ENCODE measurements at regions not wholly inside any gene's neighbourhood (a gene's known extent, or its start where the extent isn't known, plus 50 kb on each side); places are given as distances from the start of the nearest gene placed in this dataset.

GRCh38 chr15:47293466-47294162 lies 423.7 kb upstream of the SEMA6D start:
- H3K4me3 ChIP-seq (ENCODE audit: low read depth, poor library complexity, severe bottlenecking), result no peak overlapping the region
- intact Hi-C loops (cut with DNase I; ENCODE audit: low total_unique reads), result no loop called here
- DNase-seq (ENCODE audit: low spot score in 2 of 2), result peak; percentile 74 to 91
- WGBS, 2 donors, result 26 to 27% methylated on average over 6 of the region's 6 CpGs
- TF ChIP-seq POLR2A (IDR thresholded peaks at IDR 0.05), result no peak
- TF ChIP-seq CTCF (IDR thresholded peaks at IDR 0.05), result no peak

GRCh38 chr15:47294765-47295259 lies 422.5 kb upstream of the SEMA6D start:
- no peak for DNase-seq (ENCODE audit: low spot score in 2 of 2)
- 58 to 60% methylated on average over 3 of the region's 3 CpGs for WGBS, 2 donors
- TF ChIP-seq CTCF (IDR thresholded peaks at IDR 0.05), result no peak
- TF ChIP-seq POLR2A (IDR thresholded peaks at IDR 0.05), result no peak
- intact Hi-C loops (cut with DNase I; ENCODE audit: low total_unique reads), result no loop called here
- H3K4me3 ChIP-seq (ENCODE audit: low read depth, poor library complexity, severe bottlenecking), result no peak overlapping the region

- no peak for DNase-seq (ENCODE audit: low spot score in 2 of 2)
- no peak overlapping the region for H3K4me3 ChIP-seq (ENCODE audit: low read depth, poor library complexity, severe bottlenecking)
- WGBS, 2 donors, result 88 to 92% methylated on average over 4 of the region's 4 CpGs
- TF ChIP-seq CTCF (IDR thresholded peaks at IDR 0.05) (no peak), POLR2A (IDR thresholded peaks at IDR 0.05) (no peak)
- intact Hi-C loops (cut with DNase I; ENCODE audit: low total_unique reads), result no loop called here
Measured at GRCh38 chr15:47296881-47297280, 420.4 kb upstream of the SEMA6D start.

- WGBS, 2 donors, result 57 to 60% methylated on average over 5 of the region's 5 CpGs
- TF ChIP-seq POLR2A (IDR thresholded peaks at IDR 0.05), result no peak
- no peak for TF ChIP-seq CTCF (IDR thresholded peaks at IDR 0.05)
- intact Hi-C loops (cut with DNase I; ENCODE audit: low total_unique reads), result no loop called here
- no peak overlapping the region for H3K4me3 ChIP-seq (ENCODE audit: low read depth, poor library complexity, severe bottlenecking)
- DNase-seq (ENCODE audit: low spot score in 2 of 2), result no peak
Measured at GRCh38 chr15:47299846-47300434, 417.4 kb upstream of the SEMA6D start.

- intact Hi-C loops (cut with DNase I; ENCODE audit: low total_unique reads), result no loop called here
Measured at GRCh38 chr15:47300596-47300995, 416.7 kb upstream of the SEMA6D start.

More at GRCh38 chr15:47300596-47300995, 416.7 kb upstream of the SEMA6D start:
- TF ChIP-seq CTCF (IDR thresholded peaks at IDR 0.05) (no peak), POLR2A (IDR thresholded peaks at IDR 0.05) (no peak)
- no peak overlapping the region for H3K4me3 ChIP-seq (ENCODE audit: low read depth, poor library complexity, severe bottlenecking)
- no peak for DNase-seq (ENCODE audit: low spot score in 2 of 2)

All from lower leg skin (tissue), 4 donors.